Stimulated activated CD4-positive, alpha-beta T cell treated with anti-CD3 and anti-CD28 coated beads, Interleukin-1b, Interleukin-23, amount 100 ng/mL, for 1 hour (primary cell): ENCODE measurements at regions not wholly inside any gene's neighbourhood (a gene's known extent, or its start where the extent isn't known, plus 50 kb on each side); places are given as distances from the start of the nearest gene placed in this dataset.

Source experiments
- DNase-seq, 2 donors: peaks; one replicate each; pipeline ENCODE4 v3.0.0-alpha.2; 2020; ENCODE audit warnings: low read depth in 2 of 2

- DNase-seq, result no peak
Observed at GRCh38 chr20:60365064-60365666, 406.9 kb downstream of the CDH26 start.

- DNase-seq, result no peak
Observed at GRCh38 chr20:60365882-60366281, 407.7 kb downstream of the CDH26 start.

- DNase-seq, result no peak
Observed at GRCh38 chr20:60371384-60371783, 413.2 kb downstream of the CDH26 start.

GRCh38 chr20:60372275-60372674, 414.1 kb downstream of the CDH26 start:
- DNase-seq, result no peak

- no peak for DNase-seq
Observed at GRCh38 chr20:60372822-60373221, 414.6 kb downstream of the CDH26 start.

GRCh38 chr20:60378620-60379019, 420.4 kb downstream of the CDH26 start:
- DNase-seq, result no peak

GRCh38 chr20:60381643-60382400, 423.6 kb downstream of the CDH26 start:
- DNase-seq, result no peak

GRCh38 chr20:60389441-60389840, 431.2 kb downstream of the CDH26 start:
- DNase-seq, result no peak

GRCh38 chr20:60389882-60390281, 431.7 kb downstream of the CDH26 start:
- DNase-seq, result no peak

GRCh38 chr20:60395991-60396390, 437.8 kb downstream of the CDH26 start:
- DNase-seq, result no peak

- DNase-seq, result no peak
Observed at GRCh38 chr20:60400567-60400966, 442.3 kb downstream of the CDH26 start.

GRCh38 chr20:60402189-60403058, 444.2 kb downstream of the CDH26 start:
- no peak for DNase-seq

- DNase-seq, result no peak
Observed at GRCh38 chr20:60403105-60403741, 445.0 kb downstream of the CDH26 start.

GRCh38 chr20:60407011-60407771, 449.0 kb downstream of the CDH26 start:
- no peak for DNase-seq

GRCh38 chr20:60407938-60408337, 449.7 kb downstream of the CDH26 start:
- no peak for DNase-seq

- DNase-seq, result no peak
Observed at GRCh38 chr20:60408435-60408834, 450.2 kb downstream of the CDH26 start.

- no peak for DNase-seq
Observed at GRCh38 chr20:60410618-60411264, 452.5 kb downstream of the CDH26 start.

GRCh38 chr20:60411813-60412212, 453.6 kb downstream of the CDH26 start:
- DNase-seq, result no peak

GRCh38 chr20:60420676-60421229, 462.5 kb downstream of the CDH26 start:
- DNase-seq, result no peak

GRCh38 chr20:60422848-60423247, 464.6 kb downstream of the CDH26 start:
- no peak for DNase-seq
